ENCODE measurements at regions not wholly inside any gene's neighbourhood (a gene's known extent, or its start where the extent isn't known, plus 50 kb on each side); places are given as distances from the start of the nearest gene placed in this dataset.

- no peak for TF ChIP-seq CTBP2 (IDR thresholded peaks at IDR 0.05; ENCODE audit: borderline replicate concordance, insufficient read depth, insufficient read length, low read length)
- TF ChIP-seq SUZ12 (IDR thresholded peaks at IDR 0.05; ENCODE audit: low read length) = no peak
- no peak for TF ChIP-seq CBX8 (IDR thresholded peaks at IDR 0.05; ENCODE audit: borderline replicate concordance, low read depth, low read length)
Observed at GRCh38 chr10:120791316-120791715, 59.8 kb upstream of the WDR11 start (continued).

Measured in H1 (cell line).